SK-N-SH (cell line): ENCODE measurements at regions not wholly inside any gene's neighbourhood (a gene's known extent, or its start where the extent isn't known, plus 50 kb on each side); places are given as distances from the start of the nearest gene placed in this dataset.

Source experiments
- CTCF ChIA-PET: fragments of 300-600, 350-600 bp; formaldehyde crosslinking; extraction: SDS; loops from one replicate; lab custom pipeline; 2021; lab: Yijun Ruan, JAX
- POLR2A ChIA-PET: fragments of 350-600 bp; sonication (Branson Sonifier 250); formaldehyde crosslinking; extraction: SDS; loops from one replicate; lab custom pipeline; 2020; ENCODE audit warnings: antibody characterized with exemption, inconsistent platforms; lab: Yijun Ruan, JAX
- DNase-seq: peaks from one replicate; pipeline ENCODE4 v3.0.0; 2012
- H2AFZ ChIP-seq: fragments of 200-600 bp; sonication (generic); 2 replicates; pipeline ENCODE4 v1.8.1; 2016; ENCODE audit warnings: antibody characterized with exemption, mild to moderate bottlenecking, low read depth
- H3F3A ChIP-seq: fragments of 200-600 bp; sonication (generic); replicated peaks from 2 replicates; pipeline ENCODE3; 2016; ENCODE audit warnings: antibody characterized with exemption, mild to moderate bottlenecking; ENCODE audit not compliant: insufficient read depth
- H3K27ac ChIP-seq, 2 experiments: fragments of 200-500 bp in 1 of 2; fragments of 200-600 bp in 1 of 2; sonication (Bioruptor generic) in 1 of 2; sonication (generic), shearing (Covaris generic) in 1 of 2; 2 replicates each; pipeline versions ENCODE4 v1.5.1 to v1.6.1; 2014 to 2016; ENCODE audit warnings: low read depth in 2 of 2, inconsistent platforms in 1 of 2, low read length in 1 of 2, mild to moderate bottlenecking in 1 of 2, mixed read lengths in 1 of 2
- H3K27me3 ChIP-seq: fragments of 200-600 bp; sonication (generic), shearing (Covaris generic); 2 replicates; pipeline ENCODE4 v1.6.1; 2016; ENCODE audit warnings: mixed run types; ENCODE audit not compliant: insufficient read depth
- H3K36me3 ChIP-seq, 2 experiments: fragments of 200-500 bp in 1 of 2; fragments of 200-600 bp in 1 of 2; sonication (Bioruptor generic) in 1 of 2; sonication (generic) in 1 of 2; replicated peaks in 1 of 2; 2 replicates each; pipeline versions ENCODE3 to v1.5.1; 2014 to 2016; ENCODE audit warnings: low read length in 1 of 2, mild to moderate bottlenecking in 1 of 2; ENCODE audit not compliant: insufficient read depth in 2 of 2, control insufficient read depth in 1 of 2
- H3K4me1 ChIP-seq, 2 experiments: fragments of 200-500 bp in 1 of 2; fragments of 200-600 bp in 1 of 2; sonication (Bioruptor generic) in 1 of 2; sonication (generic), shearing (Covaris generic) in 1 of 2; 2 replicates each; pipeline versions ENCODE4 v1.5.1 to v1.6.1; 2014 to 2016; ENCODE audit warnings: low read depth in 1 of 2, low read length in 1 of 2, mixed run types in 1 of 2; ENCODE audit not compliant: insufficient read depth in 2 of 2, control insufficient read depth in 1 of 2
- H3K4me2 ChIP-seq: fragments of 200-600 bp; sonication (generic), shearing (Covaris generic); 2 replicates; pipeline ENCODE4 v1.6.1; 2017; ENCODE audit warnings: mixed run types
- H3K4me3 ChIP-seq, 2 experiments: fragments of 200-500 bp in 1 of 2; fragments of 200-600 bp in 1 of 2; sonication (Bioruptor generic) in 1 of 2; sonication (generic), shearing (Covaris generic) in 1 of 2; 2 replicates each; pipeline versions ENCODE4 v1.5.1 to v1.8.1; 2014 to 2016; ENCODE audit warnings: low read depth in 2 of 2, inconsistent platforms in 1 of 2, low read length in 1 of 2, mild to moderate bottlenecking in 1 of 2, mixed read lengths in 1 of 2, moderate library complexity in 1 of 2
- H3K79me2 ChIP-seq: fragments of 200-600 bp; sonication (generic); 2 replicates; pipeline ENCODE4 v1.8.1; 2017; ENCODE audit warnings: mild to moderate bottlenecking; ENCODE audit not compliant: insufficient read depth
- H3K9ac ChIP-seq: fragments of 200-600 bp; sonication (generic); 2 replicates; pipeline ENCODE4 v1.6.1; 2017; ENCODE audit warnings: mixed run types
- H3K9me2 ChIP-seq: fragments of 200-600 bp; sonication (generic); 2 replicates; pipeline ENCODE4 v1.6.1; 2017; ENCODE audit warnings: mixed run types
- H3K9me3 ChIP-seq: fragments of 200-600 bp; sonication (generic); 2 replicates; pipeline ENCODE4 v1.6.1; 2017; ENCODE audit warnings: mixed run types, mild to moderate bottlenecking, moderate library complexity
- H4K20me1 ChIP-seq: fragments of 200-600 bp; sonication (generic); 2 replicates; pipeline ENCODE4 v1.6.1; 2017; ENCODE audit warnings: mild to moderate bottlenecking, mixed run types; ENCODE audit not compliant: insufficient read depth
- CTCF ChIP-seq: fragments of 200-600 bp; sonication (generic); IDR thresholded peaks from 2 replicates; pipeline ENCODE4 v1.6.1; 2017; ENCODE audit warnings: antibody characterized with exemption, mild to moderate bottlenecking, moderate library complexity
- ELF1 ChIP-seq: IDR thresholded peaks from 2 replicates; pipeline ENCODE4 v1.4.0; 2012
- EP300 ChIP-seq, 2 experiments: IDR thresholded peaks; 2 replicates each; pipeline versions ENCODE4 v1.4.0 to v1.6.1; 2012; ENCODE audit warnings: borderline replicate concordance in 1 of 2, low read depth in 1 of 2, low read length in 1 of 2
- FOSL2 ChIP-seq: IDR thresholded peaks from 2 replicates; pipeline ENCODE4 v1.4.0; 2012; ENCODE audit warnings: low read depth, mild to moderate bottlenecking, moderate library complexity, borderline replicate concordance
- FOXJ3 ChIP-seq: sonication (generic); formaldehyde crosslinking; IDR thresholded peaks from 2 replicates; pipeline ENCODE4 v1.5.1; 2020; ENCODE audit warnings: mild to moderate bottlenecking, missing genetic modification reagents
- FOXM1 ChIP-seq: IDR thresholded peaks from 2 replicates; pipeline ENCODE4 v1.4.0; 2012; ENCODE audit warnings: low read depth, mild to moderate bottlenecking
- GABPA ChIP-seq: IDR thresholded peaks from 2 replicates; pipeline ENCODE4 v1.4.0; 2012; ENCODE audit warnings: low read depth, mild to moderate bottlenecking
- GATA2 ChIP-seq: sonication (generic); formaldehyde crosslinking; IDR thresholded peaks from 2 replicates; pipeline ENCODE4 v1.5.0; 2020; ENCODE audit warnings: mild to moderate bottlenecking, missing genetic modification reagents
- IRF3 ChIP-seq: fragments of 150-350 bp; IDR thresholded peaks from 2 replicates; pipeline ENCODE4 v1.6.1; 2016; ENCODE audit warnings: mild to moderate bottlenecking, low read depth, low read length
- POLR2AphosphoS5 ChIP-seq: IDR thresholded peaks from 2 replicates; pipeline ENCODE4 v1.6.1; 2012; ENCODE audit warnings: low read depth, low read length
- RAD21 ChIP-seq: IDR thresholded peaks from 2 replicates; pipeline ENCODE4 v1.6.1; 2012; ENCODE audit warnings: mild to moderate bottlenecking, low read length
- RFX5 ChIP-seq: IDR thresholded peaks from 2 replicates; pipeline ENCODE4 v1.6.1; 2012; ENCODE audit warnings: mild to moderate bottlenecking, improper control_type of control experiment, low read length
- SMC3 ChIP-seq: IDR thresholded peaks from 2 replicates; pipeline ENCODE4 v1.6.1; 2012; ENCODE audit warnings: low read depth, low read length, improper control_type of control experiment
- TAF1 ChIP-seq: IDR thresholded peaks from 2 replicates; pipeline ENCODE4 v1.6.1; 2012; ENCODE audit warnings: low read depth, mild to moderate bottlenecking, low read length, moderate library complexity, borderline replicate concordance
- TCF12 ChIP-seq: IDR thresholded peaks from 2 replicates; pipeline ENCODE4 v1.4.0; 2012
- TEAD4 ChIP-seq: IDR thresholded peaks from 2 replicates; pipeline ENCODE4 v1.4.0; 2012; ENCODE audit warnings: mild to moderate bottlenecking, borderline replicate concordance; ENCODE audit not compliant: insufficient read depth
- YY1 ChIP-seq: IDR thresholded peaks from 2 replicates; pipeline ENCODE4 v1.4.0; 2012; ENCODE audit warnings: low read depth, mild to moderate bottlenecking
- ZBTB33 ChIP-seq: IDR thresholded peaks from 2 replicates; pipeline ENCODE4 v1.4.0; 2012; ENCODE audit warnings: low read depth, borderline replicate concordance
- WGBS: methylation state at CpG from one replicate; pipeline ENCODE4 v1.1.6; 2017; ENCODE audit warnings: low lambda C conversion rate; 5-methylcytosine and 5-hydroxymethylcytosine counted together
- TF ChIP-seq, protein P1 (sequence below): IDR thresholded peaks from 2 replicates; pipeline ENCODE4 v1.6.1; 2012; ENCODE audit warnings: mild to moderate bottlenecking, low read depth, low read length, moderate library complexity

GRCh38 chr18:24552218-24552617, 91.8 kb downstream of the HRH4 start:
- H3K36me3 ChIP-seq, result no peaks in the 10 kb centered on the region
- no peak overlapping the region for H3K4me2 ChIP-seq
- ChIA-PET POLR2A (no interaction called here), CTCF (interaction anchor here (0.8 to 4.4 kb wide), 2 partner anchors 9 to 174 kb away, joined by 3 to 28 read pairs; no protein-coding TSS in a partner anchor)
- no peaks in the 10 kb centered on the region for H3K79me2 ChIP-seq
- H3F3A ChIP-seq, result no peaks in the 10 kb centered on the region
- H3K27ac ChIP-seq, result no peak overlapping the region
- DNase-seq, result no peak
- H3K4me1 ChIP-seq, result no peaks in the 10 kb centered on the region; a peak in 1 of 4 replicates
- H3K27me3 ChIP-seq, result no peaks in the 10 kb centered on the region
- no peaks in the 10 kb centered on the region for H4K20me1 ChIP-seq
- H3K9me3 ChIP-seq, result no peaks in the 10 kb centered on the region
- H2AFZ ChIP-seq, result no peak overlapping the region
- no peaks in the 10 kb centered on the region for H3K9me2 ChIP-seq
- H3K9ac ChIP-seq, result no peak overlapping the region
- 72% methylated on average over 4 of the region's 4 CpGs for WGBS
- H3K4me3 ChIP-seq, result no peak overlapping the region
- TF ChIP-seq FOXJ3 (CRISPR knock-in tag), result no peak

DNA sequence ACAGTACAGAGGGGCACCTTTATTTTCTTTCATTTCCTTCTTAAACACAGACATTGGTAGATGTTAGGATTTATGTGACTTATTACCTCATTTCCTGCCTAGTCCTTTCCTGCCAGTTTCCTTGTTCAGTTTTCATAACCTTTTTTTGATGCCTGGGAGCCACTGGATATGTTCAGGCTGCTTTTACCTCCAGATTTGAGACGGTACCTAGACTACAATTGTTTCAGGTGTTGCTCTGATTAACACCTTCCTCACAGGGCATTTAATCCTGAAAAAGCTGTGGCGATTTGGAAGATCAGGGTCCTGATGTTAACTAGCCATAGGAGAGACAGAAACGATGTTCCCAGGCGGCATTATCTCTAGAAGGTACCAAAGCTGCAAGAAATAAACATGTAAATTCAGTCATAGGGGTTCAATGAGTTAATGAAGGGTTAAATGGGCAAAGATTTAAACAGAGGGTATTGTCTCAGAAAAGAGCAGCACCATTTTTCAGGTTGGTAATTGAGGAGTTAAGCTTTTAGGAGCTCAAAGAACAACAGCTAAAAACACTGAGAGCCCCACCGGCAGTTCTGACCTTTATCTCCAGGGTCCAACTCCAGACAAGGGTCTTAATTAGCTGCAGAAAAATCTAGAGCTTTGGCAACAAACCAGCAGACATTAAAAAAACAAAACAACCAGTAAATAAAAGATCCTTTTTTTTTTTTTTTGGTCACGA, 93.3 kb downstream of the HRH4 start:
- POLR2A ChIA-PET, result no interaction called here
- no peak overlapping the region for H3K9ac ChIP-seq

More for the DNA sequence above, 93.3 kb downstream of the HRH4 start:
- Histone ChIP-seq H3K9me3 (no peaks in the 10 kb centered on the region), H3K4me1 (no peaks in the 10 kb centered on the region; a peak in 1 of 4 replicates), H3K27ac (no peak overlapping the region), H3K79me2 (no peaks in the 10 kb centered on the region), H3K4me2 (no peak overlapping the region), H3K4me3 (no peak overlapping the region), H3F3A (no peaks in the 10 kb centered on the region), H4K20me1 (no peaks in the 10 kb centered on the region), H3K36me3 (no peaks in the 10 kb centered on the region), H2AFZ (no peak overlapping the region), H3K9me2 (no peaks in the 10 kb centered on the region), H3K27me3 (no peaks in the 10 kb centered on the region; the same call in 1 of the 2 replicates)
- CTCF ChIA-PET, result interaction anchor here (0.7 to 4.4 kb wide), 5 partner anchors 10 to 1672 kb away, joined by 3 to 28 read pairs (median 3); no protein-coding TSS in a partner anchor
- peak; percentile 15 for DNase-seq
- WGBS, result 32% methylated on average over 6 of the region's 6 CpGs
- TF ChIP-seq, protein P1, sequence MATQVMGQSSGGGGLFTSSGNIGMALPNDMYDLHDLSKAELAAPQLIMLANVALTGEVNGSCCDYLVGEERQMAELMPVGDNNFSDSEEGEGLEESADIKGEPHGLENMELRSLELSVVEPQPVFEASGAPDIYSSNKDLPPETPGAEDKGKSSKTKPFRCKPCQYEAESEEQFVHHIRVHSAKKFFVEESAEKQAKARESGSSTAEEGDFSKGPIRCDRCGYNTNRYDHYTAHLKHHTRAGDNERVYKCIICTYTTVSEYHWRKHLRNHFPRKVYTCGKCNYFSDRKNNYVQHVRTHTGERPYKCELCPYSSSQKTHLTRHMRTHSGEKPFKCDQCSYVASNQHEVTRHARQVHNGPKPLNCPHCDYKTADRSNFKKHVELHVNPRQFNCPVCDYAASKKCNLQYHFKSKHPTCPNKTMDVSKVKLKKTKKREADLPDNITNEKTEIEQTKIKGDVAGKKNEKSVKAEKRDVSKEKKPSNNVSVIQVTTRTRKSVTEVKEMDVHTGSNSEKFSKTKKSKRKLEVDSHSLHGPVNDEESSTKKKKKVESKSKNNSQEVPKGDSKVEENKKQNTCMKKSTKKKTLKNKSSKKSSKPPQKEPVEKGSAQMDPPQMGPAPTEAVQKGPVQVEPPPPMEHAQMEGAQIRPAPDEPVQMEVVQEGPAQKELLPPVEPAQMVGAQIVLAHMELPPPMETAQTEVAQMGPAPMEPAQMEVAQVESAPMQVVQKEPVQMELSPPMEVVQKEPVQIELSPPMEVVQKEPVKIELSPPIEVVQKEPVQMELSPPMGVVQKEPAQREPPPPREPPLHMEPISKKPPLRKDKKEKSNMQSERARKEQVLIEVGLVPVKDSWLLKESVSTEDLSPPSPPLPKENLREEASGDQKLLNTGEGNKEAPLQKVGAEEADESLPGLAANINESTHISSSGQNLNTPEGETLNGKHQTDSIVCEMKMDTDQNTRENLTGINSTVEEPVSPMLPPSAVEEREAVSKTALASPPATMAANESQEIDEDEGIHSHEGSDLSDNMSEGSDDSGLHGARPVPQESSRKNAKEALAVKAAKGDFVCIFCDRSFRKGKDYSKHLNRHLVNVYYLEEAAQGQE, result no peak
- no peak for TF ChIP-seq SMC3
- no peak for TF ChIP-seq ELF1
- no peak for TF ChIP-seq RAD21
- TF ChIP-seq FOSL2, result no peak
- TF ChIP-seq TAF1, result no peak
- TF ChIP-seq TCF12, result no peak
- no peak for TF ChIP-seq CTCF
- no peak for TF ChIP-seq TEAD4
- no peak for TF ChIP-seq GATA2 (CRISPR knock-in tag)
- TF ChIP-seq ZBTB33, result no peak
- no peak for TF ChIP-seq POLR2AphosphoS5
- TF ChIP-seq GABPA, result no peak
- no peak for TF ChIP-seq FOXM1
- TF ChIP-seq IRF3, result no peak
- no peak for TF ChIP-seq YY1
- no peak for TF ChIP-seq RFX5
- no peak for TF ChIP-seq EP300 (IDR thresholded peaks at IDR 0.05; ENCODE audit: borderline replicate concordance in 1 of 2, low read depth in 1 of 2, low read length in 1 of 2)
